ENCODE measurements at regions not wholly inside any gene's neighbourhood (a gene's known extent, or its start where the extent isn't known, plus 50 kb on each side); places are given as distances from the start of the nearest gene placed in this dataset.

DNA sequence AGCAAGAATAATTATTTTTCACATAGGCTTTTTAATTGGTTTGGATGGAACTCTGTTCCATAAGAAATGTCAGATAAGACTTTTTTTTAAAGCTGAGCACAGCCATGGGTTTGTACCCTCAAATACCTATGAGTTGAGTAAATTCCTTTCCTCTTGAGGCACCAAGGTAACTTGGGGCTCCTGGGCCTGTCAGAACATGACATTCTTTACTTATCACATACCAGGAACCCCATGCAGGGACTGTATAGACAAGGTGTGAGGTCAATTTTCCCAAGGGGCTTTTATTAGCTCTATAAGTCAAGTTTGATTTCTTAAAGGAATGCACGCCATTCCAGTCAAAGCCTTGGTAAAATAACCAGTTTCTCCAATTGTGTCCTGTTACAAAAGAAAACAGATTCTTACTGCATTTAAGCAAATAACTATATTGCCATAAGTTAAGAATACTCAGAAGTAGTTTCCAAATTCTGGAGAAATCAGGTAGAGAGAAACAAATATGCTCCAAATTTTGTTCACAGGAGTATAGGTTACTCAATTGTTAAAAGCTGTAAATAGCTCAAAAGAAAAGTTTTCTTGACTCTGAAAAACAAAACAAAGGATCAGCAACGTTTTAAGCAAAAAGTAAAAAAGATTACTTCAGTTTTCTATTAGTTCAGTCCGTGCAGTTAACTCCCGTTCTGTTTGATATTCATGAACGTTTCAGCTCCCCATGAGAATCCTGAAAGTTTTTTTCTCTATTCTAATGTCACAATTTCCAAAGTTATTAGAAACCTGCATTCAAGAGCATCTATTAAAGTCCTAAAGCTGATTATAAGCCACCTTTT lies 167.5 kb upstream of the NAMPT start:
- TF ChIP-seq POLR2A (IDR thresholded peaks at IDR 0.05): no peak
- TF ChIP-seq, protein P1, sequence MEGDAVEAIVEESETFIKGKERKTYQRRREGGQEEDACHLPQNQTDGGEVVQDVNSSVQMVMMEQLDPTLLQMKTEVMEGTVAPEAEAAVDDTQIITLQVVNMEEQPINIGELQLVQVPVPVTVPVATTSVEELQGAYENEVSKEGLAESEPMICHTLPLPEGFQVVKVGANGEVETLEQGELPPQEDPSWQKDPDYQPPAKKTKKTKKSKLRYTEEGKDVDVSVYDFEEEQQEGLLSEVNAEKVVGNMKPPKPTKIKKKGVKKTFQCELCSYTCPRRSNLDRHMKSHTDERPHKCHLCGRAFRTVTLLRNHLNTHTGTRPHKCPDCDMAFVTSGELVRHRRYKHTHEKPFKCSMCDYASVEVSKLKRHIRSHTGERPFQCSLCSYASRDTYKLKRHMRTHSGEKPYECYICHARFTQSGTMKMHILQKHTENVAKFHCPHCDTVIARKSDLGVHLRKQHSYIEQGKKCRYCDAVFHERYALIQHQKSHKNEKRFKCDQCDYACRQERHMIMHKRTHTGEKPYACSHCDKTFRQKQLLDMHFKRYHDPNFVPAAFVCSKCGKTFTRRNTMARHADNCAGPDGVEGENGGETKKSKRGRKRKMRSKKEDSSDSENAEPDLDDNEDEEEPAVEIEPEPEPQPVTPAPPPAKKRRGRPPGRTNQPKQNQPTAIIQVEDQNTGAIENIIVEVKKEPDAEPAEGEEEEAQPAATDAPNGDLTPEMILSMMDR (IDR thresholded peaks at IDR 0.05): no peak
